CD4-positive, alpha-beta T cell treated with Interleukin-10 for 1 hour (primary cell): ENCODE measurements at regions not wholly inside any gene's neighbourhood (a gene's known extent, or its start where the extent isn't known, plus 50 kb on each side); places are given as distances from the start of the nearest gene placed in this dataset.
A peak's percentile ranks its signal among the peaks of the same experiment; 100 is the strongest.
"Not testable (repeated sequence)": the region's sequence is repeated elsewhere in the genome, so short reads cannot be mapped to it uniquely, and the experiment has no call there.

Source experiments
- DNase-seq: peaks from one replicate; pipeline ENCODE4 v3.0.0-alpha.2; 2020

DNA sequence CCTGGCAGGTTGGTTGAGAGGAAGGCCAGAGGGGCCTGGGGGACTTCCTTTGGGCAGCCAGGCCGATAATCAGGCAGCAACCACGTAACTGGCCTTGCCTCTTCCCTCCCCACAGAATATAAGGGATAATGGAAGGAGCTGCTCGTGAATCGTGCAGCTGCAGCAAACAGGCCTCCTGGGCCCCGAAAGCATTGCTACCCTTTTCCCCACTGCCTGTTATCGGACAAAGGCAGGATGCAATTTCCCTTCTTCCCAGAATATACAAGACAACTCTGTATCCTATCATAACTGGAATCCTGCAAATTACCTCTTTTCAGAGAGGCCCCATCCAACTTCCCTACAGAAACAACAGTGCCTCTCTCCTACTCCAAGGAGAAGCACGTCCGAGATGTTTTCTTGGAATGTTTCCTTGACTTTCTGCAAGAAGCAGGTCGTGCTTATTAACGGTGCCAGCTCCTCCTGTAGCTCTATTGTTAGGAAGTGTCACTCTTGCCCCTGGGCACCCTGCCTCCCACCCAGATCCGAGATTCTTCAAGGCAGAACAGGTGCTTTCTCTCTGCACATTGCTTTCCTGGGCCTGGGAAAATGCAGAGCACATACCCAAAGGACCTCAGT is 106.0 kb upstream of the TIAM1 start:
- no peak for DNase-seq

DNA sequence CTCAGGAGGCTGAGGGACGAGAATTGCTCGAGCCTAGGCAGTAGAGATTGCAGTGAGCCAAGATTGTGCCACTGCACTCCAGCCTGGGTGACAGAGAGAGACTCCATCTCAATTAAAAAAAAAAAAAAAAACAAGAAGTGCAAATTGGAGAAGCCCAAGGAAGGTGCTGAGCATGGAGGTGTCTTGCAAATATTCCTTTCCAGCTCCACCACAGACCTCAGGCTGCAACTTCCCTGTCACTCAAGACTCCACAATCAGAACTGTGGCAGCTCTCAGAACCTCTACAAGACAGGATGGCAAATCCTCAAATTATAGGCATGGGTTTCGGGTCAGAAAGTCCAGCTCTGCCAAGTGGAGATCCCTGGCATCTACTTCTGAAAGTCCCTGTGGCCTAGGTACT is 104.4 kb upstream of the TIAM1 start:
- DNase-seq = no peak

DNA sequence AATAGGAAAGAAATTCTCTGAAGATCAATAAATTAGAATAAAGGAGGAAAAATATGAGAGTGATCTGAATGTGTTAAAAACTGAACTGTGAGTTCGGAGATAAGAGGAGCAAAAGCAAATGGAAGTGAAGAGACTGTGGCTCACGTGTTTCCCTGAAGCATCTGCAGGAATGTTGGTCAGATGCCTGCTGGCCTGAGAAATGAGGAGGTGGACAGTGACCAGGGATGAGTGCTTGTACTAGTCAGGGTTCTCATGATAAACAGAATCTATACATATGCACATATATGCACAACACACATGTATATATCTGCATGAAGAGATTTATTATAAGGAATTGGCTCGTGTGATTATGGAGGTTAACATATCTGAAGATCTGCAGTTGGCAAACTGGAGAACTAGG is 103.4 kb upstream of the TIAM1 start:
- no peak for DNase-seq

DNA sequence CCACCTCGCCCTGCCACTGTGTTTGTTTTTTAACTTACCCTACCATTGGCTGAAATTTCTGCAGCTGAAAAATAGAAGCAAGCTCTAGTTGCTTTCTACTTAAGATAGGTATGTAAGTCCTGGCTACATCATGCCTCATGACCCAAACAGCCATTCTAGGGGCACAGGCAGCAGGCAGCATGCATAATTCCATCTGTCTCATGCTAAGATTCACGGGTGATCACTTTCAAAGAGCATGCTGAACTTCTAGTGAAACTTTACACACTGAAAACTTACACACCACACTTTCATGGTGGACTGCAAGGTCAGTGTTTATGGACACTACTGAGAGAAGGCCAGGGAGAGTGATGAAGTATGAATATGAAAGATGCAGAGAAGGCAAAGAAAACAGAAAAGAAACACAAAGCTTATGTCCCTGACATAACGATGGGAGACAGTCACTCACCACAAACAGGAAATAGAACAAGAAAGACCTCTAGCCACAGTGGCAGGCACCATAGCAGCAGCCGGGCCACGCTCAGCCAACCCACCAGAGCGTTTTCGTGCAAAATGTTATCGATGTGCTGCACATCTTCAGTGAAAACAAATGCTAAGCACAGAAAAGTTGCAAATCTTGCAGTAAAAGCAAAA is 102.3 kb upstream of the TIAM1 start:
- DNase-seq = peak; percentile 47

DNA sequence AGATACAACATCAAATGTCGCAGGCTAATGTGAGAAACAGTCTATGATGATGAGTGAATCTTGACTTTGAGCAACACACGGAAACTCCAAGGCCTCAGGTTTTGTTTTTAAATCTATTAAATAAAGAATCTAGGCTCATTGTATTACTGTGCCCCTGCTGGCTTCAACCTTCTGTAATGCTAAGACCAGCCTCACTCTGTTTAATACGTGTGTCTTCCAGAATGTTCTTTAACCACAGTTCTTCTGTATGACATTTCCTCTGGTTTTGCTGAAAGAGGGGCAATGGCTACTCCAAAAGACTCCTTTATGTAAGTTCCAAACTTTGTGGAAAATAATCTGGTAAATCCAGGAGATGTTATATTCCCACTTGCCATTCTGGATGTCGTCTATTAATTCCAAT is 101.1 kb upstream of the TIAM1 start:
- DNase-seq = no peak

DNA sequence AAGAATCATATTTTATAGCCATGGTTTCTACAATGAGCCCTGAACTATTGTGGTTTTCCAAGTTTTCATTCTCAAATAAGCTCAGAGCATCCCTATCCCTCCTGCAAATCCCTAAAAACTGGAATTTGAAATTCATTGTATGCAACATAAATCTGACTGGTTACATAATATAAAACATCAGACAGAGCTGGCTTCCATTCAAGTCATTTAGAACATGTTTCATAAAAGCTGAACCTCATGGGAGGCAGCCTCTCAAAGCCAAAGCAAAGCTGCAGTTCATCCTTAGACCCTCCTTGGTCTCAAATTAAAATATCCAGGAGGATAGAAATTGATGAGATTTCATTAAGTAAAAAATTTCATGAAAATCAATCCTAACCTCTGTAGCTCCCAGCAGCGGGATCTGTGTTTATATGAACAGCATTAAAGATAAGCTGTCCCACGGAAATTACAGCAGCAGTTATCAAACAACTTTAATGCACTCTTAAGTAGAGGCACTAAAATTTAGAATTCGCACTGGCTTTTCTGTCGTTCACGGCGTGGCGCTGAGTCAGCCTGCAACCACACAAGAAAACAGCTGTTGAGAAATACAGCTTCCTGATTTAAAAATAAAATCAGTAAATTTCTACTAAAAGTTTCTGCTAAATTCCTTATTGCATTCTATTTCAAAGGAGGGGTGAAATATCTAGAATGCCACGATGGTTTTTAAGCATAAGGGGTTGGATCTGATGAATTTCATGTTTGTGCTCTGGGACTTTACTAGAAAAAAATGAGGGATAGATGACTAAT is 99.9 kb upstream of the TIAM1 start:
- DNase-seq = no peak

DNA sequence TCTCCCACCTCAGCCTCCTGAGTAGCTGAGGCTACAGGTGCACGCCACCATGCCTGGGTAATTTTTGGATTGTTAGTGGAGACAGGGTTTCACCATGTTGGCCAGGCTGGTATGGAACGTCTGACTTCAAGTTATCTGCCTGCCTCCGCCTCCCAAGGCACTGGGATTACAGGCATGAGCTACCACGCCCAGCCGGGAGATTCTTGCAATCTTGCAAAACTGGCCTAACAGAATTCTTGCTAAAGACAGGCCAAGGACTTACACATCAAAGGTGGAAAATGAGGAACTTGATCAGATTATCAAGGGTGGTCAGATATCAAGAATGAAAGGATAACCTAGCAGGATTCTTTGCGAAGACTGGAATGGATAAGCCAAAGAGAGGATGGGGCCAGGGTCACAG is 98.3 kb upstream of the TIAM1 start:
- DNase-seq = no peak

DNA sequence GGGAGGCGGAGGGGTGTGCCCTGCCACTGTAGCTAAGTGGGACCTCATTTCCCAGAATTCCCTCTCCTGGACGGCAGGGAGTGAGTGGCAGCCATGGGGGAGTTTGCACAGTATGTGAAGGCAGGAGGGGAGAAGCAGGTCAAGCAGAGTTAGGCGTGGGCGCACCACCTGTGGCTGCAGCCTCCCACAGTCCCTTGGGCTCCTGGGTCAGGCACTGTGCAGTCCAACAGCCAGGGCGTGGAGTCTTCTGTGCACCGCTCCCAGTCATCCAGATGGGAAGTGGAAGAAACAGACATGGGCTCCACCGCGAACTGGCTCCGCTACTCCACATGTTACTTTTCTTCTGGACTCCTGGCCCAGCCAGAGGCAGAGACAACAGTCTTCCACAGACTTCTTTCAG is 85.4 kb upstream of the TIAM1 start:
- DNase-seq = no peak

DNA sequence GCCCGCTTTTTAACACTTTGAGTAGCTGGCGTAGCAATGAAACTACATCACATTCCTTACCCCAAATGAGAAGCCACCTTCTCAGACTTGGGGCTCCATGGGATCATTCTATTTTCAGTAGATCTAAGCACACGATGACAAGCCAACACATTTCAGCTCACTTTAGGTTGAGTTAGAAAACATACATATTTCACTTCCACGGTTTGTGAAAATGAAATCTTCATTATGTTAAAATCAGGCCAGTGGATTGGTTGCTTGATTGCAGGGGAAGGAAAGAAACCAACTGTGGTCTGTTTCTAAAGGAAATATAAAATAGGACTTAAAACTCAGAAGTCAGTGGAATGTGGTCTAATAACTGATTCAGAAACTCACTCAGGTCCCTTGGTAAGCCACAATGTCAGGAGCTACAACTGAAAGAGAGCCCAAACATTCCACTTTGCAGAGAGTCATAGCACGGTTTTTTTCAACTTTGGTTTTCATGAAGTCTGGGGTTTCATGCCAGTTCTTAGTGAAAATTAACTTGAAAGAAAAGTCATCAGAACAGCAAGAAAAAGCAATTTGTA is 82.3 kb upstream of the TIAM1 start:
- no peak for DNase-seq

DNA sequence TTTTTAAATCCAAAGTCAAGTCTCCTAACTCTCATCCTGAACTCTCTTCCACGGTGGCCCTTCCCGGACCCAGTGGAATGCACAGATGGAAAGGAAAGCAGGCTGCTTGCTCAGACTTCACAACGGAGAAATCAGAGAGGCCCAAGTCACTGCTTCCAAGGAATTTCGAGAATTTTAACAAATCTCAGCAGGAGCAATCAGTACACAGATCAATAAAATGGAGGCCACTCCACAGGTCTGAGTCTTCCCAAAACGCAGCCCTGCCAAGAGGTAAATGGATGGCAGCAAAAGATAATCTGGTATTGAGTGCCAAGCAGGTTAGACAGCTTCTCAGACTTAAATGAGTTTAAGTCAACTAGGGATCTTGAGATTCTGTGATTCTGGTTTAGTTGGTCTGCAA is 81.1 kb upstream of the TIAM1 start:
- DNase-seq = no peak

DNA sequence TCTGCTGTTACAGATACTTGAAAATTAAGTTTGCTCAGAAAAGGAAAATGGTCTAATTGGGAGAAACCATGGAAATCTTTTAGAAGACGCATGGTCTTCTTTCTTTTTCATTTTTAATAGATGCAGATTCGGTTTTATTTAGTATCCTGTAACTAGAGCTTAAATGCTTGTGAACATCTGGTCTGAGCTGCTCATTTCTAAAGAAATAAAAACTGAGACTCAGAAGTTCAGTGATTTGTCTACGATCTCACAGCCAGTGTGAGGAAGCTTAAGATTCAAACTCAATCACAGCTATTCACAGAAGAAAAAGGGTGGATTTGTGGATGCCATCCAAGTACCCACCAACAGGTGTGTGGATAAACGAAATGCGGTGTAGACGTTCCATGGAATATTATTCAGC is 80.0 kb upstream of the TIAM1 start:
- DNase-seq = no peak

DNA sequence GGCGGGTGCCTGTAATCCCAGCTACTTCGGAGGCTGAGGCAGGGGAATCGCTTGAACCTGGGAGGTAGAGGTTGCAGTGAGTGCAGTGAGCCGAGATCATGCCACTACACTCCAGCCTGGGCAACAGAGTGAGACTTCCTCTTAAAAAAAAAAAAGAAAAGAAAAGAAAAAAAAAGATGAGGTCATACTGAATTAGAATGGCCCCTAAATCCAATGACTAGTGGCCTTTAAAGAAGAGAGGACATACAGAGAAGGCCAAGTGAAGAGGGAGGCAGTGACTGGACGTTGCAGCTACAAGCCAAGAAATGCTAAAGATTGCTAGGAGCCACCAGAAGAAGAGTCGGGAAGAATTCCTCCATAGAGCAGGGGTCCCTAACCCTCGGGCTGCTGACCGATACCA is 76.9 kb upstream of the TIAM1 start:
- DNase-seq = no peak

DNA sequence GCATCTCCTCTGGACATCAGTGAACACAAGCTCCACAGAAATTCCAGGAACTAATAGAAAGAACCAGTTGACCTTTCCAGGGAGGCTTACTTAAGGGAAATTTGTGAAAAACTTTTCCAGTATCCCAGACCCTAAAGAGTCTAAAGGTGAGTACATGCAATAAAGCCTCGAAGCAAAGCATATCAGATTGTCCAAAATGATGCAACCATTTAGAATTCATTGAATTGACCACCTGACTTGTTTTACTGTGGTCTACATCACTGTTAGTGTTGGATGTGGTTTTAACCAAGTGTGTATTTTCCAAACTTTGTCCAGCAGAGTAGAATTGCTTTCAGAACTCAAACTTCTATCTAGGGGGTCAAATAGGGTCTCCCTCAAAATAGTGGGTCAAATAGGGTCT is 76.3 kb upstream of the TIAM1 start:
- DNase-seq = no peak

DNA sequence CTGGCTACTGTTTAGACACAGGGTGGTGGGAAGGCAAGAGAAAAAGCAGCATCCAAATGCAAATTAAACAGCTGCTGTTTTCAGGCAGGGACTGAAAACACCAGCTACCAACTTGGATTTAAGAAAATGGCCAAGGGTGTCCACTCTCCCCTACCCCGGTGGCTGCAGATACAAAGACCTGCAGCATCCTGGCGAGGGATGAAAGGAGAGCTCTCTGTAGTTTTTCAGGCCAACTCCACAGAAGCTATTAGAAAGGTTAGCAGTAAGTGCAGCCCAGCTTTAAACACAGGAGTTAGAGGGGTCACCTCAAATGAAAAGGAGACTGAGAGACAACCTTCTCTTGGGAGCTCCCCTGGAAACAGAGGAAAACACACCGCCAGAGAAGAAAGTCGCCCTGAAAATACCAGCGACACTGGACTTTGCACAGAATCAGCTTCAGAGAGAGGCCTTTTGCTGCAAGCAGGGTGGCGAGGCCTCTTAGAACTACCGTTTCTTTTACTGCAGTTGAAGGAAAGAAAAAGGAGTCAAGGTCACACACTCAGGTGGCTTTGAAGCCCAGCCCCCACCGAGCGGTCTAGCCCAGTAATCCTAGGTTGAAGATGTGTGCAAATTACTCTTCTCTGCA is 74.4 kb upstream of the TIAM1 start:
- DNase-seq = no peak

DNA sequence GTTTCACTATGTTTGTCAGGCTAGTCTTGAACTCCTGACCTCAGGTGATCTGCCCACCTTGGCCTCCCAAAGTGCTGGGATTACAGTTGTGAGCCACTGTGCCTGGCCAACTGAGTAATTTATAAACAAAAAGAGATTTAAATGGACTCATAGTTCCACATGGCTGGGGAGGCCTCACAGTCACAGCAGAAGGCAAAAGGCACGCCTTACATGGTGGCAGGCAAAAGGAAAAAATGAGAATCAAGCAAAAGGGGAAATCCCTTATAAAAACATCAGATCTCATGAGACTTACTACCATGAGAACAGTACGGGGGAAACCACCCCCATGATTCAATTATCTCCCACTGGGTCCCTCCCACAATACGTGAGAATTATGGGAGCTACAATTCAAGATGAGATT is 73.2 kb upstream of the TIAM1 start:
- DNase-seq = not testable (repeated sequence)

DNA sequence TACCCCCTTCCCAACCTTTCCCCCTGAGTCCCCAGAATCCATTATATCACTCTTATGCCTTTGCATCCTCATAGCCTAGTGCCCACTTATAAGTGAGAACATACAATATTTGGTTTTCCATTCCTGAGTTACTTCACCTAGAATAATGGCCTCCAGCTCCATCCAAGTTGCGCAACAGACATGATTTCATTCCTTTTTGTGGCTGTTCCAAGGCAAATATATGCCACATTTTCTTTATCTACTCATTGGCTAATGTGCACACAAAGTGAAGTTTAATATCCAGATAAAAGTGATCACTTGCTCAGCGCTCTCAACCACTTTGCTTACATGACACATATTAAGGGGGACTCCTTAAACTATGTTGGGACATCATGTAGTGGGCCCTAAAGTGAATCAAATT is 72.4 kb upstream of the TIAM1 start:
- no peak for DNase-seq

DNA sequence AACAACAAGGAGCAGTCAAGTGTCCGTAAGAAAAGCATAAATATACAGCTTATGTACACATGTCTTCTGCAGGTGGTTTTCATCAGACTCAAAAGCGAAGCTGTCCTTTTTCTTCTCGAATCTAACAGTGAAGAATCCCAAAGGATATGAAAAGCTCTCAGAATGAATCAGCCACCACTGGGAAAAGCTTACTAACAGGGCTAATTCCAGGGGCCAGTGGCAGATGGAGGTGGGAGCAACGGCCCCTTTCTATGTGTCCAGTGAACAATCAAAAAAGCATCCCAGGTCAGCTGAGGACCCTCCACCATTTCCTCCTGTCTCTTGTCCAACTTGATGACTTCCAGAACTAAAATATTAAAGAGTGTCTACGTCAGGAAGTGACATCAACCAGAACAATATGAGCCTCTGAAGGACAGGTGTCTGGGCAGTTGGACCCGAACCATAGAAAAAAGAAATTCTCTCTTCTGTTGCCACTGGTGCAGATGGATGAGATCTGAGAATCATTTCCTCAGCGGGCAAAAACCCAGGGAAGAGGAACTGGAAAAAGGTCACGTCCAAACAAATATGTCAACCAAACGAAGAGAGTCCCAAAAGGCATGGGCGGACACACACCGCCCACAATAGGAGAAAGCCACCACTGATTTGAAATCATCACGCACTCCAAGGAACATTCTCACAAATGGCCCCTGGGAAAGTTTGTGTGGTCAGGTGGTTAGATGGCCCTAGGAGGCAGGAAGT is 70.4 kb upstream of the TIAM1 start:
- no peak for DNase-seq

DNA sequence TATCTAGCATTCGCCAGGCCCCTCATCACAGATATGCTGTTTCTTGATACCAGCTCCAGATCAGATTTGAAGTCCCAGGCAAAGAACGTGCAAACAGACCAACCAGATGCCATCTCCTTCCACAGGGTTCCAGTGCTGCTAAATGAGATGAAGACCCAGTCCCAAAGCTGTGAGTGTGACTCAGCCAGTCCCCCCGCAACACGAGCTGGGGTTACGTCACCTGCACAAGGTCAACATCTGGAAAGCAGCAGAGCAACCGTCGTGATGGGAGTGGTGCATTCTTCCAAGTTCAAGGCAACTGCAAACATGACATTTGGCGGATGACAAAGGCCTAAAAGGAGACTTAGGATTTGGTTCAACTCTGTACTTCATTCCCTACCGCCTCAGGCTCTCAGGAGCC is 69.6 kb upstream of the TIAM1 start:
- no peak for DNase-seq

DNA sequence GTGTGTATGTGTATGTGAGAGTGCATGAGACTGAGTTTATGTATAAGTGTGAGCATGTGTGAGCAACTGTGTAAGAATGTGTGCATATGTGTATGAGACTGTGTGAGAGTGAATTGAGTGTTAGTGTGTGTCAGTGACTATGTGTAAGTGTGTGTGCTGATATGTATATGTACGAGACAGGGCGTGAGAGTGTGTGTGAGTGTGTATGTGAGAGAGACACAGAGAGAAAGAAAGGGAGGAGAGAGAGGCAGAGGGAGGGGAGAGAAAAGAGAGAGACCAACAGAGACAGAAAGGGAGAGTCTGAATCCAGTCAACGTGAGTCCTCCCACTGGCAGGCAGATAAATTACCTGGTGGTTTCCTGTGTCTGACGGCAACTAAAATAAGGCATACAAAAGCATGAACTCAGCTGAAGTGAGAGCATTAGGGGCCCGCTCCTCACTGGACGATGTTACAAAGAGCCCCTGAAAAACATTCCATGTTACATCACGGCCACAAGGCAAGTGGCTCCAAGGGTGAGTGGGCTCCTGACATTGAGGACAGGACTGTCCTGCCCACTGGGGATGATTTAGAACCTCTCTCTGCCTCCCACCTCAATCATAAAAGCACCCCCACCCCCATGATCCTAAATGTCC is 66.6 kb upstream of the TIAM1 start:
- peak; percentile 35 for DNase-seq

DNA sequence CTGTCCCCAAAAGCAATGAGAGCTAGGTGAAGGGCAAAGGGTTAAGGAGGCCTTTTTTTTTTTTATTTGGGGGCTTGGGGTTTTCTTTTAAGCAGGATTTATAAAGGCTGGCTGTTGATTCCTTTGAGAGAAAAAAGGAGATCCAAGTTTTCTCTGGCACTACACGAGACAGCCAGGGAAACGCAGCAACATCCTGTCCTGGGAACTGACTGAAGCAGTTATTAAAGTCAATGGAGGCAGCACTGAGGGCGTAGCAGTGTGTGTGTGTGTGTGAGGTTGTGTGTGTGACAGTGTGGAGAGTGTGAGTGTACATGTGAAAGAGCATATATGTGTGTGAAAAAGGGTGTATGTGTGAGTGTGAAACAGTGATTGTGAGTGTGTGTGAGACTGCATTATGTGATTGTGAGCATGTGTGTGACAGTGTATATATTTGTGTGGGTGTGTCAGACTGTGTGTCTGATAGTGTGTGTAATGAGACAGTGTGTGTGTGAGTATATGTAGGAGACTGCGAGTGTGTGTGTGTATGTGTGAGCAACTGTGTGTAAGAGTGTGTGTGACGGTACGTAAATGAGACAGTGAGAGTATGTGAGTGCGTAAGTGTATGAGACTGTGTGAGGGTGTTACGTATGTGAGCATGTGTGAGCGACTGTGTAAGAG is 65.9 kb upstream of the TIAM1 start:
- DNase-seq = no peak

DNA sequence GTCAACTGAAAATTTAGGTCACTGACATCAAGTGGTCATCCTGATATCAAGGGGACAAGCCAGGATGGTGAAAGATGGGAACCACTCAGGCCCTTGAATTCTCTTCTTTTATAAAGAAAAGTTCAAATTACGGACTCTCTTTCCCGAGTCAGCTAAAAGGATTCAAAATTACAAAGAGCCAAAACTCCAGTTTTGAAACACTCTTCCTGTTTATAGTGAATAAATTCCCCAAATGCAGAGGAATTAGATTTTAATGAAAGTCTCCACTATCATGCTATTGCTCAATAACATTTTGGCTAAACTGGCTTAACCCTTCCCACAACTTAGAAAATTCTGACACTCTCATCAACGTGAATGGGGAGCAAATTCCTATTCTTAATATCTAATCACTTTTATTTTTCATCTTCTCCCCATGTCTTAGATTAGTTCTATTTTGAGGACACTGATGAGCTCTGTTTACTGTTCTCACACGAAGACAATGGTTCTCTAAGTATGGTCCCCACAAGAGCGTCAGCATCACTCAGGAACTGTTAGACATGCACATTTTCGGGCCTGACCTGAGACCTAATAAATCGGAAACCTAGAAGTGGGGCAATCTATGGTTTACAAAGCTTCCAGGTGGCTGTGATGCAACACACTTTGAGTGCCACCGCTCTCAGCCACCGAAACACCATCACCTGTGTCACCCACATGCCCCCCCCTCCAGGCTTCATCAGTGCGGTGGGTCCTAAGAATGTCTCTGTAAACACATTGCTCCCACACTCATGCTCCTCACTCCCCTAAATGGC is 64.4 kb upstream of the TIAM1 start:
- DNase-seq = no peak
